Pancreas (tissue), 10 donors: ENCODE measurements at regions not wholly inside any gene's neighbourhood (a gene's known extent, or its start where the extent isn't known, plus 50 kb on each side); places are given as distances from the start of the nearest gene placed in this dataset.

Source experiments
- ATAC-seq, 4 donors: fragments of 200-7000 bp; cut with Tn5 transposase; one replicate each; pipeline versions ENCODE4 v1.8.0 to v1.9.1; 2020; ENCODE audit warnings: mild to moderate bottlenecking in 4 of 4, moderate library complexity in 4 of 4
- DNase-seq, 6 donors: peaks; one replicate each; pipeline ENCODE4 v3.0.0-alpha.2; 2020
- FAIRE-seq: peaks from 2 replicates; lab custom pipeline; 2012; peaks lifted over from hg19 to GRCh38; lab: Jason Lieb, UNC
- H3K27ac ChIP-seq, 4 donors: fragments of 200-600 bp; sonication (generic); 1 replicate in 3 of 4; 2 replicates in 1 of 4; pipeline versions ENCODE4 v1.5.0 to v1.8.0; 2020
- H3K27me3 ChIP-seq, 4 donors: fragments of 200-600 bp; one replicate each; pipeline ENCODE4 v1.8.0; 2021
- H3K36me3 ChIP-seq, 3 donors: fragments of 200-600 bp; sonication (generic) in 1 of 3; one replicate each; pipeline versions ENCODE4 v1.5.0 to v1.8.0; 2020 to 2021
- H3K4me1 ChIP-seq, 3 donors: fragments of 200-600 bp; one replicate each; pipeline ENCODE4 v1.8.0; 2021
- H3K4me3 ChIP-seq, 4 donors: fragments of 200-600 bp; sonication (generic) in 2 of 4; one replicate each; pipeline versions ENCODE4 v1.5.0 to v1.8.0; 2020 to 2021
- H3K9me3 ChIP-seq, 4 donors: fragments of 200-600 bp; one replicate each; pipeline ENCODE4 v1.8.0; 2021
- CTCF ChIP-seq, 4 donors: fragments of 200-600 bp; sonication (generic) in 3 of 4; IDR thresholded peaks; one replicate each; pipeline versions ENCODE4 v1.5.0 to v1.8.0; 2021; ENCODE audit warnings: antibody characterized with exemption in 4 of 4
- WGBS, 2 donors: extraction: QIAGEN DNeasy Blood & Tissue Kit; methylation state at CpG; one replicate each; pipeline ENCODE4 v1.1.7; 2013; 5-methylcytosine and 5-hydroxymethylcytosine counted together
- intact Hi-C, 3 donors: fragments of 100-400 bp; cut with DNase I; formaldehyde crosslinking; loops; one replicate each; pipeline versions ENCODE4 v1.11.1 to v1.14.2; 2022
- donor health status: healthy with polysubstance abuse.
- donor health status: DM: no; HTN: no; CAD: no; lungs with moderate emphysema.
- donor health status: DM: no; HTN: no; CAD: no.
- donor health status: control.
- donor health status: control.
- donor health status: Bipolar disorder and iron deficiency.
- donor health status: DM: yes; HTN: yes; CAD: no.
- donor health status: DM: no; HTN: no; CAD: no.
- donor health status: DM: no; HTN: no; CAD: no.
- donor health status: DM: yes; HTN: yes; CAD: no.

GRCh38 chr6:117761610-117762009, 86.3 kb downstream of the NUS1 start:
- ATAC-seq (no peak), DNase-seq (no peak), FAIRE-seq (no peak)
- 49 to 63% methylated on average over 2 of the region's 2 CpGs for WGBS, 2 donors
- no peak overlapping the region for H3K4me3 ChIP-seq
- intact Hi-C loops, result no loop called here
- H3K27ac ChIP-seq, result no peak overlapping the region
- TF ChIP-seq CTCF (IDR thresholded peaks at IDR 0.05), result no peak
- H3K4me1 ChIP-seq, result no peaks in the 10 kb centered on the region
- no peaks in the 10 kb centered on the region for H3K36me3 ChIP-seq
- no peaks in the 10 kb centered on the region for H3K27me3 ChIP-seq
- H3K9me3 ChIP-seq, result no peaks in the 10 kb centered on the region

- intact Hi-C loops, result no loop called here
- H3K4me3 ChIP-seq, result no peak overlapping the region
- no peak for FAIRE-seq
- H3K36me3 ChIP-seq, result no peaks in the 10 kb centered on the region
- no peaks in the 10 kb centered on the region for H3K9me3 ChIP-seq
- no peaks in the 10 kb centered on the region for H3K4me1 ChIP-seq
- WGBS, 2 donors, result 51 to 71% methylated on average over 2 of the region's 2 CpGs
- no peak for TF ChIP-seq CTCF (IDR thresholded peaks at IDR 0.05)
- ATAC-seq, result no peak
- no peak for DNase-seq
- H3K27me3 ChIP-seq, result no peaks in the 10 kb centered on the region
- H3K27ac ChIP-seq, result no peak overlapping the region
Measured at GRCh38 chr6:117771403-117771802, 96.1 kb downstream of the NUS1 start.

- ATAC-seq (no peak), FAIRE-seq (no peak), DNase-seq (no peak)
- no peaks in the 10 kb centered on the region for H3K27me3 ChIP-seq
- no peak overlapping the region for H3K4me3 ChIP-seq
- TF ChIP-seq CTCF (IDR thresholded peaks at IDR 0.05), result no peak
- intact Hi-C loops, result no loop called here
- no peaks in the 10 kb centered on the region for H3K36me3 ChIP-seq
- no peaks in the 10 kb centered on the region for H3K4me1 ChIP-seq
- WGBS, 2 donors, result 43 to 57% methylated on average over 3 of the region's 3 CpGs
- H3K27ac ChIP-seq, result no peak overlapping the region
- no peaks in the 10 kb centered on the region for H3K9me3 ChIP-seq
Measured at GRCh38 chr6:117776441-117776840, 101.2 kb downstream of the NUS1 start.

GRCh38 chr6:117781550-117781949, 106.3 kb downstream of the NUS1 start:
- ATAC-seq, result no peak
- H3K27me3 ChIP-seq, result no peaks in the 10 kb centered on the region
- intact Hi-C loops, result no loop called here
- no peaks in the 10 kb centered on the region for H3K9me3 ChIP-seq
- no peak for TF ChIP-seq CTCF (IDR thresholded peaks at IDR 0.05)
- no peaks in the 10 kb centered on the region for H3K36me3 ChIP-seq
- H3K4me1 ChIP-seq, result no peaks in the 10 kb centered on the region
- H3K4me3 ChIP-seq, result no peak overlapping the region
- H3K27ac ChIP-seq, result no peak overlapping the region
- no peak for FAIRE-seq
- no peak for DNase-seq
- 64 to 70% methylated on average over 3 of the region's 3 CpGs for WGBS, 2 donors

- H3K4me1 ChIP-seq, result no peaks in the 10 kb centered on the region
- 45% methylated on average over 5 of the region's 5 CpGs for WGBS, 2 donors
- FAIRE-seq, result no peak
- intact Hi-C loops, result no loop called here
- H3K9me3 ChIP-seq, result no peaks in the 10 kb centered on the region
- no peak for ATAC-seq
- H3K4me3 ChIP-seq, result no peak overlapping the region
- H3K36me3 ChIP-seq, result no peaks in the 10 kb centered on the region
- H3K27ac ChIP-seq, result no peak overlapping the region
- no peak for TF ChIP-seq CTCF (IDR thresholded peaks at IDR 0.05)
- H3K27me3 ChIP-seq, result no peaks in the 10 kb centered on the region
- no peak for DNase-seq
Measured at GRCh38 chr6:117783279-117783678, 108.0 kb downstream of the NUS1 start.
